Fibroblast of gingiva (primary cell): ENCODE measurements at regions not wholly inside any gene's neighbourhood (a gene's known extent, or its start where the extent isn't known, plus 50 kb on each side); places are given as distances from the start of the nearest gene placed in this dataset.

Experiments
- DNase-seq: peaks from one replicate; pipeline ENCODE4 v3.0.0-alpha.2; 2011; ENCODE audit warnings: low read depth

DNA sequence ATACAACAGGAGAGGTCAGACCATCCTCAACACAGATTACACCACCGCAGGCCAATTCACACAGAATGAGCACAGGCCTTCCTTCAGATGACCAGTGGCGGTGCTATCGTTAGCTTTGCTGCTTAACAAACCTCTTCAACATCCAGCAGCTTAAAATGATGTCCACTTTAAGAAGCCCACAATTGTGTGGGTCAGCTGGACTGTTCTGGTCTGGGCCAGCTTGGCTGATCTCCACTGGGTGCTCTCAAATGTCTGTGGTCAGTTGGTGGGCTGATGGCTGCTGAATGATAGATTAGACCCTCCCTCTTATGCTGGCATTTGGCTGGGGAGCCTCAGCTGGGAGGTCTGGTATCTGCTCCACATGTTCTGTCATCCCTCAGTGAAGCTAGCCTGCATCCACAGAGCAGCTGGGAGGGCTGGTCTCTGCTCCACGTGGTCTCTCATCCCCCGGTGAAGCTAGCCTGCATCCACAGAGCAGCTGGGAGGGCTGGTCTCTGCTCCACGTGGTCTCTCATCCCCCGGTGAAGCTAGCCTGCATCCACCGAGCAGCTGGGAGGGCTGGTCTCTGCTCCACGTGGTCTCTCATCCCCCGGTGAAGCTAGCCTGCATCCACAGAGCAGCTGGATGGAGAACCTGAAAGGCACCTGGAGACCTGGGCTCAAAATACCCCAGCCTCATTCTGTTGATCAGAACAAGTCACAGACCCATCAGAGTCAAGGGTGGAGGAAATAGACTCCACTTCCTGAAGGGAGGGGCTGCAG lies 203.6 kb upstream of the DIO3 start:
- no peak for DNase-seq

DNA sequence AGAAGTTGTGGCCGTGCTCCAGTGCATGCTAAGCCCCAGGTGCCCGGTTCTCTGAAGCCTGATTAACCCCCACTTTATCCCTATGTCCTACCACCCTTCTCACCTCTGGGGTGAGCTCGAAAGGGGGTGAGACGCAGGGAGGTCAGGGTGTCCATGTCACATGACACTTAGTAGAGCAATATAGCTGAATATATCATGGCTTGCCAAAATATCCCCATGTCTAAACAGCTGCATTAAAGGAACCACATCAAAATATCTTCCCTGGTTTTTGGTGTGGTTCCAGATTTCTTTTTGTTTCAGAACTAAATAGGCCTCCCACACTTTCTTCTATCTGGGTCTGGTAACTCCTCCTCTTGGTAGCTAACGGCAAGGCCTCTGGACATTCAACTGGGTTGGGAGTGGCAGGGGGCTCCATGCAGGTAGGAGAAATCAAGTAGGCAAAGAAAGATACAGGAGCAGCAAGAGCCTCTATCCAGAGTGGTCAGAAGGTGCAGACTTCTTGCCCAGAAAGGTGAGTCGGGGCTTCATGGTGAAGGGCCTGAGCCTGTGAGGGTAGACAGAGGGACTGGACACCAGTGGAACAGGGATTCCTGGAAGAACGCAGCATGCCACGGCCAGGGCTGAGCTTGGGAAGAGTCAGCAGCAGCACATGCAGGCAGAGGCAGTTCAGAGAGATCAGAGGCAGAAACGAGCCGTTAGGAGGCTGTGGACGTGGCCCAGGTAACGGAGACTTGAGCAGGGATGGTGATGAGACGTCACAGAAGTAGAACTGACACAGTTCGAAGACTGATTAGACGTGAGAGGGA lies 202.8 kb upstream of the DIO3 start:
- no peak for DNase-seq

DNA sequence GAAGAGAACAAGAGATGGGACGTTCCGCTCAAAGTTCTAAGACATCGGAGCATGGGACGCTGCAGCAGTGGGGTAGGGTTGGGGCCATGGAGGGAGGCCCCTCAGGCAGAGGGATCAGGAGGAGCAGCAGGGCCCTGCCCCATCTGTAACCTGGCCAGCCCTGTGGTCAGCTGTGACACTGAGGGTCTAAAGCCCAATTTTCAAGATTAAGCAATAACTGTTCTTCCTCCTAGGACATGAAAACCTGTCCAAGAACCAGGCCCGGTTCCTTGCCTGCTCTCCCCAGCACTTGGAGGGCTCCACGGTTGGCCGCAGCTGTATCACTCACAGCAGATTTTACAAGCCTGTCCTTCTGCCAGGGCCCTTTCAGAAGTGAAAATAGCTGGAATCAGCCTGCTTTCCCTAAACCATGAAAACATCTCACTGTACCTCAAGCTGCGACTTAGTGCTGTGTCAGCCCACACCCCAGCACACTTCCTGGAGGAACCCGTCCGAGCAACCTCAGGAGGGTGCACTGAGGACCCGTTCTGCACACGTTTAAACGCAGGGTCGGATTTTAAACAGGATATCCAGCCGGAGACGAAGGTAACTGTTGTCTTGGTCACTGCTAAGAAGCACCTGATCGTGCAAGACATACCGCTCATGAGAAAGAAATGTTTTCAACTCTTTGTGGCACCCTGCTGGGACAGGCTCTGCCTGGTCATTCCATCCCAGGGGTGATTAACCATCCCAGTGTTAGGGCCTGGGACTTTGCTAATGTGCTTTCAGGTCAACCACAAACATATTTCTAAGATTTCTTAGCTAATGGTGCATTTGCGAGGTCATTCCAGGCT lies 201.9 kb upstream of the DIO3 start:
- DNase-seq = no peak

DNA sequence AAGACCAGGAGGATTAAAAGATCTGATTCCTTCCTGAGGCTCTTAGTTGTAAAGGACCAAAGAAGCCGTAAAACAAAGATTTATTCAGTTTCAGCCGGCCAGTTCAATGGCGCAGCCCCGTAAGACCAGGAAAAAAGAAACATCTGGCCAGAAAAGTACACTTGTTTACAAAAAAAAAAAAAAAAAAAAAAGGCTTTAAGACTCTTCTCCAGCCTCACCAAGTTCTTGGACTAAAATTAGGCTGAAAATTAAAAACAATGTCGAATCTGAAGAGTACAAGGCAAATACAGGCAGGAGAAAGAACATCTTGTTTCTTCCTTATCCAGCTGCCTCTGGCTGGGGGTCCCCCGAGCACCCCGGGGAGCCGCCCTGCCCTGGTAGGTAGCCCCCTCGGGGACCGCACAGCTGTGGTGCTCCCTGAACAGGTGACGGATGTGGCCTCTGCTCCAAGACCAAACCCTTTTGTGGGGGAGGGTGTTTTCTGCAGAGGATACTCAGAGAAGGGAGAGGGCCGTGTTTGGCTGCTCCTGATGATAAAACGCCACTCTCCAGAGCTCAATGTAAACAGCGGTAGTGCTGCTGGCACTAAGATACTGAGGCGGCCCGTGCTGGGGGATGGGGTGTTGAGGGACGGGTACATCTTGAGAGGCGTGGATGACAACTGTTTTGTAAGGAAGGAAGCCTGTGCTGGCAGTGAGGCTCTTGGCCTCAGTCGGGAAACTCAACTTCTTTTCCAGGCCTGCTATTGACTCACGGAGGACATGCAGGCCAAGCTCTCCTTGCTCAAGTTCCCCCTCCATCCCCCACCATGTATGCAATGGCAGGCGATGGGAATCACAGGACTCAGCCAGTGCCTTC lies 201.0 kb upstream of the DIO3 start:
- DNase-seq = no peak

DNA sequence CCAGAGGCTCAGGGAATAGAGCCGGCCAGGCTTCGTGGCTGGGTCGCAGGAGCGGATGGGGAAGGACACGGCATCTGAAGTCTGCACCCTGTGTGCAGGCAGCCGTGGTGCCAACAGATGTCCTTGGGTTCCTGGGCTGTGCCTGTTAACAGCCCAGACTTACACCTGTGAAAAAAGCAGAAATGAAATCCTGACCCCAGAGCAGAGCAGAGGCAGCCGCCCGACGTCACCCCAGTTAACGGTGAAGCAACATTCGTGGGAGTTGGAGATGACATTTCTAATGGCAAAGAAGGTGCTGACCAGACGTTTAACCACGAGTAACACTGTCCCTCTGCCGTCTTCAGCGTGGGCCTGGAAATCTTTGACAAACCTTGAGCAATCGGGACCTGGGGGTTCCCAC lies 200.3 kb upstream of the DIO3 start:
- no peak for DNase-seq

DNA sequence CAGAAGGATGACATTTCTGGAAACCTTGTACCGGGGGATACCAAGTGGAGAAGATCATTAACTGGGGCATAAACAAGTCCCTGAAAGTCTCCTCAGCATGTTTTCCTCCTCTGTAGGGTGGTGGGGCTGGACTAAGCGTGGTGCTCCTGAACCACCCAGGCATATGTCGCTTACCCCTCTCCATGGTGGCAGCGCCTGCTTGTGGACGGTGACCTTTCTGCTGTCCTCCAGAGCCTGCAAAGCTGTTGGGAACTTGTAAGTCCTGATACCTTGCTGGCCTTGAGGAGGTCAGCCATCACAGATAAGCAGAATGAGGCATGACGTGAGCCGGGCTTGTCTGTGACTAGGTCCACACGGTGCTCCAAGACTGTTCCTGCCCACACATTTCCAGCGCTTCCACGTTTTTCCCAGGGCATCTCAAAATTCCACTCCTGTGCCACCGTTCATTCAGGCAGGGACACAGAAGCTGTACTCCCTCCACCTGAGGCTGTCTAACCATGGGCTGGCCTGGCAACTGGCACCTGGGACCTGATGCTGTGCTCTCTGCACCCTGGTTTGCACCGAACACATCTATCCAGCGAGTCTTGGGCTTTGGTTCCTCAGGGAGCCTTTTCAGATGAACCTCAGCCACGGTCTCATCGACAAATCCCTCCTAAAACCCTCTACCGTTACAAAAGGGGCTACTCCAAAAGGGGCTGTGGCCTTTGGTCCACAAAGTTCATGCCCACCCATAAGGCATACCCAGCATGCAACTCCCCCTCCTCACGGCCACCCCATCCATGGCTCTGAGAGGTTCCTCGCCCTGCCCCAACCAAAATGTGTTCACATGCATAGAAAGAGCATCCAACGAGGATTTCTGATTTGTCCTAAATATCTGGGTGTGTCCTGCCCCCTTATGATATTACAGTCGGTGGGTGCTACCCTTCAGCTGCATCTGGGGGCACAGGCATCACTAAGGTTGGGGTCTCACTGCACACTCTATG lies 199.6 kb upstream of the DIO3 start:
- DNase-seq = no peak

DNA sequence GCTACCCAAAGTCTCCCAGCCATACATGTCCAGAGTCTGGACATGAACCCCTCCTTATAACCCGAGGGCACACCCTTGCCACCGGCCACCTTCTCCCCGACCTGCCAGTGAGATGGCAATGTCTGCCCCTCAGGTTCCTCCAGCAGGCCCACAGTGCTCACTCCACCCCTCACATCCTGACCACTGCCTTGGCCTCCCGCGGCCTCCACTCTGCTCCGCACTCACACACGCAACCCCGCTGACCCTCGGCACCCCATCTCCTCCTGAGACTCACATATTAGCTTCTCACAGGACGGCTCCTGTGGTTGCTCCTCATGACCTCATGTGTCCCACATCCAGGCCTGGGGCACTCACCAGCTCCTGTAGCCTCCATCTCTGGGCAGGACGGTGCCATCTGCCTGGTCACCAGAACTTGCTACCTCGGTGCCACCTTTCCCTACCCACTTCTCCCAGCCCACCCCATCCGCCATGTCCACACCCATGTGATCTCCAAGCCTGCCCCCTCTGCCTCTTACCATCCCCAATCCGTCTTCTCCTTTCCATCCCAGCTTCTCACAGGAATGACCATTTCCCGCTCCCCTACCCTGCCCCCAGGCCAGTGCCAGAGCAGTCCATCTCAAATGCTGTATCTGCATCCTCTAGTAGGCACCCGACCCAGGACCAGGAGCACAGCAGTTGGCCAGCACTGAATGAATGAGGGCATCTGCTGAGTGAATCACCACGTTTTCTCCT lies 198.6 kb upstream of the DIO3 start:
- DNase-seq = no peak

DNA sequence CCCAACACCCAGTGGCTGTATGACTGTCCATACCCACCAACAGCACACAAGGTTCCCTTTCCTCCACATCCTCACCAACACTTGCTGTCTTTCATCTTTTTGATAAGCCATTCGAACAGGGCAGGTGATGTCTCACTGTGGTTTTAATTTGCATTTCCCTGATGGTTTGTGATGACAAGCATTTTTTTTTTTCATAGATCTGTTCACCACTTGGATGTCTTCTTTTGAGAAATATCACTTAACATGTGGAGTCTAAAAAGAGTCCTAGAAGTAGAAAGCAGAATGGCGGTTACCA lies 198.1 kb upstream of the DIO3 start:
- no peak for DNase-seq

DNA sequence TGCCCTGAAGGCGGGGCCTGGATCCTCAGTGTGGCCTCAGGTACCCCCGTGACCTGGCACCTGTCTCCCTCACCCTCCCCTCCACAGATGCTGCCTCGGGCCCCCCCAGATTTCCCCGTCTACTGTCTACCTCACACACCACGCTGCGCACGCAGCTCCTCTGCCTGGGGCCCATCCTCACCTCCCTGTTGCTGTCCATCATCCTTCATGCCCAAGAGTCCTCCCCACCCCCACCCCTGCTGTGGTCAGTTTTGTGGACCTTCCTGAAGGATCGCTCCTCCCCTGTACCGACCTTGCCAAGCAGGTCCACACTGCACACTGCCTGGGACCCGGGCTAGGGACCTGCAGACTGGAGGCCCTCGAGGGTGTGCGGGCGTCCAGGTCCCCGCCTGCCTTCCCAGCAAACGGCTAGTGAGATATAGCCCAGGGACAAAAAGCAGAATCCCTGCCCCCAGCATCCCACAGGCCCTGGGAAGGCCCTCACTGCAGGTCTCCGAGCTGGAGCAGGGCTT lies 197.4 kb upstream of the DIO3 start:
- DNase-seq = no peak

DNA sequence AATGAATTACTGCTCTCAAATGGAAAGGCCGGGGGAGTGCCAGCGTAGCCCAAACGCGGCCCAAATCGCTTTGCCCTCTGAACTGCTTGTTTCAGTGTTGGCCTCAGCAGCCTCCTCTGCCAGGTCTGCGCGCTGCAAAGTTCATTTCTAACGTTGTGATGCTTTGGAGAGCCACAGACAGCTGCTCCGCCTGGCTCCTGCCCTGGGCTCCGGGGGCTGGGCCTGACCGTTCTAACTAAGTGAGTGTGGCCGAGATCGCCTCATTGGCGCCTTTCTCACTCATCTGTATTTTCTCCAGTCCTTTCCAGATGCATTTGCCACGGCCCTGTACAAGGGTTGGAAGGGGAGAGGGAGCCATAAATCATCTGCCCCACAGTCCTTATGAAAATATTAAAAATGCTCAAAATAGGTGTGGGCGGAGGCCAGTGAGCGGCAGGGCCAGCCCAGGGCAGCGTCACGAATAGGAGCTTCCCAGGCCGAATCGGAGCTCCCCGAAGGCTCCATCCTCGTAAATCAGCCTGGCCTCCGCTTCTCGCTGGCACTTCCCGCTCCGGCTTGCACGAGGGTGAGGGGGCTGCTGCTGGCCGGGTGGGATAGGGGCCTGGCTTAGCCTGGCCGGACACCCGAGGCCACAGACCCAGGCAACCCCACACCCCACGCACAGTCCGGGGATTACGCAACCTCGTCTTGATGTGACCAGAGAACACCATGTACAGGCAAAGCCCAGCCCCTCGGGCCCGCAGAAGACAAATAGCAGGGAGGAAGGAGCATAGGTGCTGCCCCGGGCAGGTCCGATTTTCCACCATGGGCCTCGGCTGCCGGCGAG lies 196.6 kb upstream of the DIO3 start:
- DNase-seq = no peak

DNA sequence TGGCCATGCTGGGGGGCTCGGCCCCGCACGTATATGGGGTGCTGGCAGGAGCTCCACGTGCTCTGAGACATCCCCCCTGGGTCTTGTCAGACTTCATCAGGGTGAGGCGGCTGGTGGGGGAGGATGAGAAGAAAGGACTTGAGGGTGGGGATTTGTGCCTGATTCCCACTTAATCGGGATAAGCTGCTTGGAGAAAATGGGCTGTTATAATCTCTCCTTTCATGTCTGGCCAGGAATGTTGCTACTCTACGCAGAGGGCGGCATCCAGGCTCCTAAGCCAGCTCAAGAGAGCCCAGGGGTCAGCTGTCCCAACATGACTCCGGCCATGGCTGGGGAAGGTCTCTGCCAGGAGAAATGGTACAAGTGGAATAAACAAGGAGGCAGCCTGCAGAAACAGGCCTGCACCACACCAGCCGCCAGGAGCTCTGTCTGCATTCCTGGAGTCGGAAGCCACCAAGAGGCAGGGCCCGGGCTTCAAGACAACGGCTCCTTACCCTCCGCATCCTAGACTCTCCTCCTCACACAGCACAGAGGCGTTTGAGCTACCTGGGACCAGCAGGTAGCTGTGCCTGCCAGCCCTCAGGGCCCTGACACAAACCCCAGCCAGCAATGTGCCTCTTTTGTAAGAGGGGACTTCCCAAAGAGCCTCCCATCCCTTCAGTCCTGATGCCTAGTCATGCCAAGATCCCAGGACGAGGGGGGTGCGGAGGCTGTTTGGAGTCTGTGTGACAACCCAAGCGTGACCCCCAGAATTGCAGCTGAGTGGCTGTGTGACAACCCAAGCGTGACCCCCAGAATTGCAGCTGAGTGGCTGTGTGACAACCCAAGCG lies 195.8 kb upstream of the DIO3 start:
- no peak for DNase-seq

DNA sequence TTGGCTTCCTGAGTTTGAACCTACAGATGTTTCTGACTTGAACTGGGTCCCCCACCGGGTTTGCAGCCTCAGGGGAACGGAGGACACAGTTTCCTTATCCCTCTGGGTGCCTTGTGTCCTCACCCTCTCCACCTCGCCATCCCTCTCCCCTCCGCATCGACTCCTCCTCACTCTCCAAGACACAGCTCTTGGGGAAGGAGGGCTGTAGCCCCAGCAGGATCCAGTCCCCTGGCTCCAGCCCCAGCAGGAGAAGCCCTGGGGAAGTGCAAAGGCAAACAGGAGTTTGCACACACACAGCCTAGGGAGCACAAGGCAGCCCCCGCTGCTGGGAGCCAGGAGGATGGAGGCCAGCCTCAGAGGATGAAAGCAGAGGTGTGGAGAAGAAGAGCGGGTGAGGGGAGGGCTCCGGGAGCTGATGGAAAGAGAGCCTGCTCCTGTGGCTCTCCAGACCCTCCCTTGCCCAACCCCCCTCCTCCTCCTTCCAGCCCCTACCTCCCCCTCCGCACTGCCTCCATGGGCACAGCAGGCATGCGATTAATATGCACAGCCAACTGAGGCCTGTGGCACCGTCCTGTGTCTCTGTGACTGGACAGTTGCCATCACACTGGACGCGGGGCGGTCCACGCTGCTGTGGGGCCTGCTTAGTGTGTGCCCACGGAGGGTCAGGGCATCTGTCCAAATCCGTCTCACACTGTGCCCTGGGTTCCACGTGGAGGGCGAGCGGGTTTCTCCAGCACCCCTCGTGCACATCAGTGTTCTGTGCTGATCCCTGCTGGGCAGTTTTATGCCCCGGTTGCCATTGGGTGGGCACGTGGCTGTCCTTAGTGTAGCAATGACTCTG lies 193.7 kb upstream of the DIO3 start:
- no peak for DNase-seq

DNA sequence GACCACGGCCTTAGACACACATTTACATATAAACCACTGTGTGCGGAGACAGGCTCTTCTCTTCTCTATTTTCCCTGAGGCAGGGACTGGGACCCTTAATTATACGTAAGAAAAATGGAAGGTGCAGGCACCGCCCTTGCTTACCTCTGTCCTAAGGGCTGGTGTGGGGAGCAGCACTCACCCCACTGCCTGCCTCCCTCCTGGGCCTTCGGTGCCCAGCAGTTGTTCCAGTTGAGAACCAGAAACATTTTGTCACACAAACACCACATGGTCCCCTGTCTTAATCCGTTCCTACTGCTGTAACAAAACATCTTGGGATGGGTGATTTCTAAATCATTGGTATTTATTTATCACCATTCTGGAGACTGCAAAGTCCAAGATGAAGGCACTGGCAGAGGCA lies 192.7 kb upstream of the DIO3 start:
- DNase-seq = no peak

DNA sequence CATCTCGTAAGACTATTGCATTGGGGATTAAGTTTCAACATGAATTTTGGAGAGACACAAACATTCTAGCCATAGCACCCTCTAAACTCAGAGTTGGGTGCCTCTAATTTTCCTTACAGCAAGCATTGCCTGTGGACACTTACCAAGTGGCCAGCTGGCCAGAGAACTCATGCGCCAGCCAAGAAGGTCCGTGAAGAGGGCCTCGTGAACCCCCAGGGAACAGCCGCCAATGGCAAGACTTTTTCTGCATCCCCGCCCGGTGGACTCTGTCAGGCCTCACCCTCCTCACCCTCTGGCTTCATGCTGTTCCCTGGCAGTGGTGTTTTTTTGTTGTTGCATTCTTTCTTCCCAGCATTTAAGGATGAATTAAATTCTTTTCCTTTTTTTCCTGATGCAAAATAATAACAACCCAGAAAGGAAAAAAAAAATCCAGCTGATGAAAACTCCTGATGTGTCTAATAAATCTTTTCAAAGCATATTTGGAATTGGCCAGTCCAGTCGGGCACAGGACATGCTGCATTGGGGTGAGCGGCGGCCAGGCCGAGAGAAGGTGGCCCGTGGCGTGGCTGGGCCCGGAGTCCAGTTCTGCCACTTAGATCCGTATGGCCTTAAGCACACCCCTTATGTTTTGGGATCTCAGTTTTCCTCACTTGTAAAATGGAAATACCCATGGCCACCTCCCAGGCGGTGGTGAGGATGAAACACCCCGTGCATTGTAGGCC lies 191.9 kb upstream of the DIO3 start:
- DNase-seq = no peak

DNA sequence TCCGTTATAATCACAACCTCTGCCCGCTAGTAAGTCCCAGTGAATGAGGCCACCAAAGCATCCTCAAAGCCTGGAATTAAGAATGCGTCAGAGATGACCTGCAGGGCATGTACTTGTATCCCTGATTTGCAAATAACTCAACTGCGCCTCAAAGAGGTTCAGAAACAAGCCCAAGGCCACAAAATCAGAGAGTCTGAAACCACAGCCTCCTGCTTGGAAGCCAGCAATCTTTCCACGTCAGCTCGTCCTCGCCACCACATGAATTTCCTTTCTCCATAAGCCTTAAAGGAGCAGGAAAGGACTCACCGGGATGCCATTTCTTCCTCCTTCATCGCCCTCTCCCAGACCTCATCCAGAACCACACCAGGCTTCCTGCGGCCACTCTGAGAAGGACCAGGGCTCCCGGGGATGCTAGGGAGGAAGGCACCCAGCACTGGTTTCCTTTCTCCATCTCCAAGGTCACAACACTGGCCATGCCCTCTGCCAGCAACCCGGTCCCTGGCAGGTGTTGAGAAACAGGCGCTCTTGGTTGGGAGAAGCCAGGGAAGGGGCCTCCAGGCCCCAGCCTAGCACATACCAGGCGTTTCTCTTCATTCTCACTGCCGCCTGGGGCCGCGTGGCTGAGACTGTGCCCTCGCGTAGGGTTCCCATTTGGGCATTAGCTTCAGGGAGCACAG lies 191.2 kb upstream of the DIO3 start:
- DNase-seq = no peak
